ENCODE measurements at regions not wholly inside any gene's neighbourhood (a gene's known extent, or its start where the extent isn't known, plus 50 kb on each side); places are given as distances from the start of the nearest gene placed in this dataset.

GRCh38 chr11:95306123-95306522, 75.1 kb upstream of the SESN3 start:
- Histone ChIP-seq H3K9me3 (no peaks in the 10 kb centered on the region), H3K4me1 (no peaks in the 10 kb centered on the region), H3K27me3 (no peaks in the 10 kb centered on the region), H3K36me3 (no peaks in the 10 kb centered on the region), H3K27ac (no peak overlapping the region), H3K4me3 (no peak overlapping the region)
- ATAC-seq (no peak), DNase-seq (no peak)
- intact Hi-C loops (cut with DNase I), result no loop called here
- TF ChIP-seq CTCF (IDR thresholded peaks at IDR 0.05), result no peak

GRCh38 chr11:95305705-95306104, 74.7 kb upstream of the SESN3 start:
- no peak for TF ChIP-seq CTCF (IDR thresholded peaks at IDR 0.05)
- no peaks in the 10 kb centered on the region for H3K36me3 ChIP-seq
- no peaks in the 10 kb centered on the region for H3K9me3 ChIP-seq
- no peak for ATAC-seq
- H3K27ac ChIP-seq, result no peak overlapping the region
- DNase-seq, result no peak
- intact Hi-C loops (cut with DNase I), result no loop called here
- H3K4me1 ChIP-seq, result no peaks in the 10 kb centered on the region
- H3K27me3 ChIP-seq, result no peaks in the 10 kb centered on the region
- H3K4me3 ChIP-seq, result no peak overlapping the region

- intact Hi-C loops (cut with DNase I), result no loop called here
- Histone ChIP-seq H3K4me1 (no peaks in the 10 kb centered on the region), H3K27ac (no peak overlapping the region), H3K4me3 (no peak overlapping the region), H3K27me3 (no peaks in the 10 kb centered on the region), H3K9me3 (no peaks in the 10 kb centered on the region), H3K36me3 (no peaks in the 10 kb centered on the region)
- ATAC-seq (no peak), DNase-seq (no peak)
- TF ChIP-seq CTCF (IDR thresholded peaks at IDR 0.05), result no peak
Observed at GRCh38 chr11:95304777-95305176, 73.8 kb upstream of the SESN3 start.

GRCh38 chr11:95302211-95302610, 71.2 kb upstream of the SESN3 start:
- H3K27me3 ChIP-seq, result no peaks in the 10 kb centered on the region
- no peak overlapping the region for H3K27ac ChIP-seq
- no peaks in the 10 kb centered on the region for H3K36me3 ChIP-seq
- intact Hi-C loops (cut with DNase I), result no loop called here
- no peak for DNase-seq
- H3K9me3 ChIP-seq, result no peaks in the 10 kb centered on the region
- H3K4me1 ChIP-seq, result peaks cover under 1% of the 10 kb centered on the region
- ATAC-seq, result no peak
- H3K4me3 ChIP-seq, result no peak overlapping the region
- no peak for TF ChIP-seq CTCF (IDR thresholded peaks at IDR 0.05)

GRCh38 chr11:95301474-95301873, 70.5 kb upstream of the SESN3 start:
- no peak overlapping the region for H3K4me3 ChIP-seq
- DNase-seq (no peak), ATAC-seq (peak; percentile 62)
- peaks cover 6% of the 10 kb centered on the region for H3K4me1 ChIP-seq
- no peaks in the 10 kb centered on the region for H3K36me3 ChIP-seq
- no peak overlapping the region for H3K27ac ChIP-seq
- H3K27me3 ChIP-seq, result no peaks in the 10 kb centered on the region
- intact Hi-C loops (cut with DNase I), result no loop called here
- TF ChIP-seq CTCF (IDR thresholded peaks at IDR 0.05), result no peak
- no peaks in the 10 kb centered on the region for H3K9me3 ChIP-seq

- Histone ChIP-seq H3K9me3 (no peaks in the 10 kb centered on the region), H3K4me3 (no peak overlapping the region), H3K4me1 (peaks cover 16% of the 10 kb centered on the region), H3K36me3 (no peaks in the 10 kb centered on the region), H3K27ac (no peak overlapping the region), H3K27me3 (no peaks in the 10 kb centered on the region)
- intact Hi-C loops (cut with DNase I), result no loop called here
- no peak for TF ChIP-seq CTCF (IDR thresholded peaks at IDR 0.05)
- ATAC-seq (no peak), DNase-seq (no peak)
Observed at GRCh38 chr11:95299078-95299679, 68.2 kb upstream of the SESN3 start.

Data from upper lobe of right lung (tissue), 1 donor.